ENCODE measurements at regions not wholly inside any gene's neighbourhood (a gene's known extent, or its start where the extent isn't known, plus 50 kb on each side); places are given as distances from the start of the nearest gene placed in this dataset.
A peak's percentile ranks its signal among the peaks of the same experiment; 100 is the strongest.

GRCh38 chr13:105607016-105607415 lies 928.4 kb downstream of the EFNB2 start:
- no peak overlapping the region for H3K4me3 Mint-ChIP-seq
- no peaks in the 10 kb centered on the region for H3K9me3 Mint-ChIP-seq
- peaks cover 43% of the 10 kb centered on the region for H3K4me1 Mint-ChIP-seq
- DNase-seq (ENCODE audit: low spot score in 2 of 2, unreplicated experiment in 2 of 2) = no peak
- H3K36me3 Mint-ChIP-seq = no peaks in the 10 kb centered on the region
- H3K27ac Mint-ChIP-seq = peak overlapping the region; percentile 1
- H3K27me3 Mint-ChIP-seq (ENCODE audit: low read depth) = no peaks in the 10 kb centered on the region
- TF ChIP-seq CTCF (IDR thresholded peaks at IDR 0.05; ENCODE audit: unreplicated experiment) = no peak

DNA sequence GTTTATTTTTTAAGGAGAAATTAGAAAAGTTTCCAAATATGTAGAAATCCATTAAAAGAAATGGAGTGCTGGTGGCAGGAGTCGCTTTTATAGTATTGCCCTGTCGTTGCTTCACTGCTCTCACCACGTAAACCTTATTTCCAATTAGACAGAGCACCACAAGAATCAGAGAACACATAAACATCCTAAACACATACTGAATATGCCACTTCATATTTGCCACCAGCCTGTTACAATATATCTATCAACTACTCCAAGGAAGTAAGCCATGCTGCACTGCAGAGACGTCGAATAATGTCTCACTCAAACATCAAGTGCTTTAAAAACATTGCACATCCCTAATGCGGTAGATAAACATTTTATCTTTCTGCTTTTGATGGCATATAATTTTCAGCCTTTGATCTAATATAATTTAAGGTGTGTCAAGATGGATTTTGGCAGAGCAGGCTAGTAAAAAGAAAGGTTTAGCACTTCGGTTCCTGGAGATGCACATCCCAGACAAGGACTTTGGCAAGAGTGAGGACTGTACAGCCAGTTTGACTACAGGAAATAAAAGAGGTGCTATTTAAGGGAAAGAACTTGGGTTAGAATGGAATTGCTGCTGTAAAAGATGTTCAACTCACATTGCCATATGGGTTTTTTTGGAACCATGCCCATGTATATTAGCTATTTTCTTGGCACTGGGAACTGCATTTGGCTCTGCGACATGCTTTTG lies 932.3 kb downstream of the EFNB2 start:
- H3K4me3 Mint-ChIP-seq = no peak overlapping the region
- peaks cover 4% of the 10 kb centered on the region for H3K36me3 Mint-ChIP-seq
- peak overlapping the region; percentile 70 for H3K27ac Mint-ChIP-seq
- H3K4me1 Mint-ChIP-seq = peaks cover 24% of the 10 kb centered on the region
- DNase-seq (ENCODE audit: low spot score in 2 of 2, unreplicated experiment in 2 of 2) = no peak
- H3K27me3 Mint-ChIP-seq (ENCODE audit: low read depth) = no peaks in the 10 kb centered on the region
- no peak for TF ChIP-seq CTCF (IDR thresholded peaks at IDR 0.05; ENCODE audit: unreplicated experiment)
- H3K9me3 Mint-ChIP-seq = peaks cover 14% of the 10 kb centered on the region

DNA sequence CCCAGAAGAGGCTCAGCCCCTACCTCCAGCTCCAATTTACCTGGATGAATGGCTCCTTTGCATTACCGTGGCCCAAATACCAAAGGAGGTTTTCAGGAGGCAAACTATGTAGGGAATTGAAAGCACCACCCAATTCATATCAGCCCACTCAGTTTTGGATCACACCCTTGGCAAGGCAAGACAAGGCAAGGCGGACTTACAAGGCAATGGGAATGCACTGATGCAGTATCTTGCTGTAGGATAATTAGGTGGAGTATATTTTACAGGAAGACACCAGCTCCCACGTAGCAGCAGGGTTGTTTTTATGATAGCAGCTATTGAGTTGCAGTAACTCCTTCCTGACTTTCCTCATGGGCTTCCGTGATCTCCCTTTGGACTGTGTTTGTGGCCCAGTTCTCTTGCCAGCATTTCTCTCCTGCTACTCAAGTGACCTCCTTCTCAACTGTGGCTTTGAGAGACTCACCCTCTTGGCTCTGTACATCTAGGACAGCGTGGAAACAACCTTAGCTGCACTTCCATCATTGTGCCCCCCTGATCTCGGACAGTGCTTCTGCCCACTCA lies 935.9 kb downstream of the EFNB2 start:
- no peak for DNase-seq (ENCODE audit: low spot score in 2 of 2, unreplicated experiment in 2 of 2)
- Mint-ChIP-seq H3K27ac (no peak overlapping the region), H3K36me3 (peaks cover 4% of the 10 kb centered on the region), H3K27me3 (ENCODE audit: low read depth) (no peaks in the 10 kb centered on the region), H3K4me1 (peaks cover 18% of the 10 kb centered on the region), H3K4me3 (no peak overlapping the region), H3K9me3 (peaks cover 14% of the 10 kb centered on the region)
- no peak for TF ChIP-seq CTCF (IDR thresholded peaks at IDR 0.05; ENCODE audit: unreplicated experiment)

DNA sequence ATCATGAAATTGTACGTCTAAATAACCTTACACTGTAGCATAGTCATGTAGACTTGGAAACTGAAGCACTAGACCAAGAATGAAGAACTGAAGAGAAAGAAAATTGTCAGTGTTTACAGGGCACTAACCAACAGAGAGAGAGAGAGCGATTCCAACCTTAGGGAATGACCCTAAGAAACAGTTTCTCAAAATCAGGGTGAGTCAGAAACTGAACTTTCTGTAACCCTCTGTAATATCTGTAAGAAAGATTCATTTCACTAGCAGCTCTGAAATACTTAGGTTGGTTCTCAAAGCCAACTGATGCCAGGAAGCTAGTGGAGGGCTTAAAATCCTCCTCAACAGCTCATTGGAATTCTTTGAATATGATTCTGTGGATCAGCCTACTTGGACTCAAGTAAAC lies 936.9 kb downstream of the EFNB2 start:
- Mint-ChIP-seq H3K36me3 (peaks cover 4% of the 10 kb centered on the region), H3K9me3 (peaks cover 14% of the 10 kb centered on the region), H3K27me3 (ENCODE audit: low read depth) (no peaks in the 10 kb centered on the region), H3K27ac (peak overlapping the region; percentile 7), H3K4me3 (no peak overlapping the region), H3K4me1 (peaks cover 18% of the 10 kb centered on the region)
- TF ChIP-seq CTCF (IDR thresholded peaks at IDR 0.05; ENCODE audit: unreplicated experiment) = no peak
- DNase-seq (ENCODE audit: low spot score in 2 of 2, unreplicated experiment in 2 of 2) = no peak

- Mint-ChIP-seq H3K4me1 (peaks cover 11% of the 10 kb centered on the region), H3K9me3 (peaks cover 14% of the 10 kb centered on the region), H3K27ac (no peak overlapping the region), H3K4me3 (no peak overlapping the region), H3K27me3 (ENCODE audit: low read depth) (no peaks in the 10 kb centered on the region), H3K36me3 (peaks cover 6% of the 10 kb centered on the region)
- no peak for TF ChIP-seq CTCF (IDR thresholded peaks at IDR 0.05; ENCODE audit: unreplicated experiment)
- no peak for DNase-seq (ENCODE audit: low spot score in 2 of 2, unreplicated experiment in 2 of 2)
Observed at GRCh38 chr13:105597573-105597972, 937.9 kb downstream of the EFNB2 start.
